Stimulated activated CD8-positive, alpha-beta memory T cell treated with anti-CD3 and anti-CD28 coated beads, Interleukin-4, amount 100 ng/mL, for 1 hour (primary cell): ENCODE measurements at regions not wholly inside any gene's neighbourhood (a gene's known extent, or its start where the extent isn't known, plus 50 kb on each side); places are given as distances from the start of the nearest gene placed in this dataset.

Experiments
- DNase-seq, 2 donors: peaks; one replicate each; pipeline ENCODE4 v3.0.0-alpha.2; 2020; ENCODE audit warnings: low read depth in 2 of 2, low spot score in 1 of 2

- DNase-seq = no peak
Observed at GRCh38 chr15:39456159-39456558, 124.7 kb upstream of the THBS1 start.

DNA sequence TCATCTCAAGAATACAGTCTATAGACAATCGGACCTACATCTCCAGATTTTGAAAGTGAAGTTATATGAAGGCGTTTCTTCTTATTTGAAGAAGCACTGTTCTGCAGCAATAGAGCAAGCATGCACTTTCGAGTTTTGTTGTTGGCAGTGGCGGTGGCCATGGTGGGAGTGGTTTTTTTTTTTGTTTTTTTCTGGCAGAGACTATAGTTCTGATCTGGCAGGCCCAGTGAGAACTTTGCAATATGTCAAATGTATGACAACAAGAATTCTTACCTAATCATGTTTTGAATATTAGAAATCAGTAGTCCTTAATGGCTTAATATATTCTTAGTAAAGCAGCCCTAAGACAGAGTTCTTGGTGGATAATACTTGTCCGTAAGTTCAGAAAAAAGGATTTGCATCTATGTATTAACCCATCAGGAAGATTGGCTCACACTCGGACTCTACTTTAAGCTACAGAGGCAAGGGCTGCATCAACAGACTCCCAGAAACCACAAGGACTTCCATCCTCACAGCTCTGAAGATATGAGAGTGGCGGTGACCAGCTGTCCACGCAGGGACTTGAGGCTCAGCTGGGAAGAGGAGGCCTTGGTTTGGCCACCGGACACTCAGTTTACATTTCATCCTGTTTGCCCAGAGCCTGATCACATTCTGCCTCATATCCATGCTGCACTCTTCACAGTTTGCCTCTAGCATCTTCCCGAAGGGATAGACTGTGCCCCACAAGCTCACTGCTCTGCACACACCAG, 124.1 kb upstream of the THBS1 start:
- DNase-seq = no peak

DNA sequence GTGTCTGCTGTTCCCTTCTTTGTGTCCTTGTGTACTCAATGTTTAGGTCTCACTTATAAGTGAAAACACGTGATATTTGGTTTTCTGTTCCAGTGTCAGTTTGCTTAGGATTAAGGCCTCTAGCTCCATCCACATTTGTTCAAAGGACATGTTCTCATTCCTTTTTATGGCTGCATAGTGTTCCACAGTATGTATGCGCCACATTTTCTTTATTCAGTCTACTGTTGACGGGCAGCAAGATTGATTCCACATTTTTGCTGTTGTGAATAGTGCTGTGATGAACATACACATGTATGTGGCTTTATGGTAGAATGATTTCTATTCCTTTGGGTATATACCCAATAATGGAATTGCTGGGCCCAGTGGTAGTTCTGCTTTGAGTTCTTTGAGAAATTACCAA, 122.7 kb upstream of the THBS1 start:
- no peak for DNase-seq

DNA sequence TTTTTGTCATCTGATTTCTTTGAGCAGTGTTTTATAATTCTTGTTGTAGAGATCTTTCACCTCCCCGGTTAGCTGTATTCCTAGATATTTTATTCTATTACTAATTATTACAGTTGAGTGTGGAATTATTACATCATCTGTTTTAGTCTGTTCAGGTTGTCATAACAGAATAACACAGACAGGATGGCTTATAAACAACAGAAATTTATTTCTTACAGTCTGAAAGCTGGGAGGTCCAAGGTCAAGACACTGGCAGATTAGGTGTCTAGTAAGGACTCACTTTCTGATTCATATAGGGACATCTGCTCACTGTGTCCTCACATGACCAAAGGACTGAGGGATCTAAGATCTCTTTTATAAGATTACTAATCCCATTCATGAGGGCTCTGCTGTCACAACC, 121.3 kb upstream of the THBS1 start:
- no peak for DNase-seq

DNA sequence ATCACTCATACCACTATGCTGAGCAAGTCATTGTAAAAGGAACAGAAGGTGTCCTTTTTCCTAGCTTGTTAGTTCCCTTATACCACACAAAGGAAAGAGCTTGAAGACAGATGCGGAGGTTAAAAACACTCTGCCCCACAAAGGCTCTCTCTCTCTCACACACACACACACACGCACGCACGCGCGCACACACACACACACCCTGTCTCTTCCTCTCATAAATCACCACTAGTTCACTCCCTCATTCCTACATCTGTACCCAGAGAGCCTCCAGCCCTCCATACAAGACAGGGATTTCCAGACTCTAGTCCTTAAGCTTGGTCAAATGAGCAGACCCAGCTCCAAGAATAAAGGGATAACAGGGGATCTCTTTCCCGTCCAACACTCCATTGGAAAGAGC, 120.1 kb upstream of the THBS1 start:
- no peak for DNase-seq

DNA sequence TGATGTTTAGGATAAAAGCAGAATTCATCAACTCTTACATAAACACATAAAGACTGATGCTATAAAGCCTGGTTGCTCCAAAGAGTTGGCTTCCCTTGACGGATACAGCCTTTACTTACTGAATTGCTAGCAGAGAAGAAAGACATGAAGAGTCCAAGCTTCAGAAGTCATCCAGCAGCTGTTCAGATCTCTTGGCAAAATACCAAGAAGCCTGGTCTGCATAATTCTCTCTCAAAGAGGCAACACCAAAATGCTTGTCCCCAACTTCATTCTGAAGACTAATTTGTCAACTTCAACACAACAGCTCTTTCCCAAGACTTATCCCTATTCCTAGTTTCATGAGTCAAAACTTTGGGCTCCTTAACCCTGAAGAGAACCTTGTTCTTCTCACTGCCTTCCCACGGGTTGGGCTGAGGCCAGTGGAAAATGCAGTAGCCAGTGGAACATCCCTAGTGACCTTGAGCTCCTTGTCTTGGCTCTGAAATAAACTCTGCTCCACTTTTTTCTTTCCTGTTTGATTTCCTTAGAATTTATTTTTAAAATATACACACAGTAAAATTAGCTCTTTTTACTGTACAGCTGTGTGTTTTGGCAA, 119.2 kb upstream of the THBS1 start:
- no peak for DNase-seq

DNA sequence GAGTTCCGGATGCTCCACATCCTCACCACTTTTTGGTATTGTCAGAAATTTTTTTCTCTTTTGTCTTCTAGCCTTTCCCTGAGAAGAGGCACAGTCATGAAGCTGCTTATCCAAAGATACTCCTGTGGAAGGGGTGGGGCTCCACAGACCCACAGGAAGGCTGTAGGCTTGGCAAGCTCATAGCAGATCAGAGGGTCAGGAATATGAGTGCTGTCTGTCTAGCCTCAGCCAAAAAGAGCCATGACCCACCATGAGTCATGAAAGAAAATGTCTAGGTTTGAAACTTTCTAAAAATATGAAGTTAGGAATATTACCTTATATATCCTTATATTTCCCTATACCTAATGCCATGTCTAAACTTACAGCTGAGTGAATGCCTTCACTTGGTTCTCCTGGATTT, 118.2 kb upstream of the THBS1 start:
- DNase-seq = no peak

GRCh38 chr15:39465843-39466749, 114.8 kb upstream of the THBS1 start:
- DNase-seq = no peak

- no peak for DNase-seq
Observed at GRCh38 chr15:39466750-39467105, 114.2 kb upstream of the THBS1 start.

- DNase-seq = no peak
Observed at GRCh38 chr15:39468331-39468730, 112.5 kb upstream of the THBS1 start.

DNA sequence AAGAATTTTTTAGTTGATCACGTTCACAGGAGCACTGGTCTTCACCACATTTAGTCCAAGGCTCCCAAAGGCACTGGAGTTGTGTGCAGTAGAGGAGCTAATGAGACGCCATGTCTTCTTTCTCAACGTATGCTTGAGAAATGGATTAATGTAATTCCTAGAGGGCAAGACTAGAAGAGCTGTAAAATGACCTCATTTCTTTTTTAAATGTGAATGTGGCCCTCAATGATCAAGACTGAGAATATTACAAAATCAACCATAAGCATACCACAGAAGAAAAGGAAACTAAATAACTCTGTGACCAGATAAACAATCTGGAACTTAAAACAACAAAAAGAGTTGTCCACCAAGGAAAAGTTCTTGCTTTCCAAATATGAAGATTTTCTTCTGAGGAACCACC, 112.1 kb upstream of the THBS1 start:
- DNase-seq = no peak

- no peak for DNase-seq
Observed at GRCh38 chr15:39471785-39472574, 108.9 kb upstream of the THBS1 start.

DNA sequence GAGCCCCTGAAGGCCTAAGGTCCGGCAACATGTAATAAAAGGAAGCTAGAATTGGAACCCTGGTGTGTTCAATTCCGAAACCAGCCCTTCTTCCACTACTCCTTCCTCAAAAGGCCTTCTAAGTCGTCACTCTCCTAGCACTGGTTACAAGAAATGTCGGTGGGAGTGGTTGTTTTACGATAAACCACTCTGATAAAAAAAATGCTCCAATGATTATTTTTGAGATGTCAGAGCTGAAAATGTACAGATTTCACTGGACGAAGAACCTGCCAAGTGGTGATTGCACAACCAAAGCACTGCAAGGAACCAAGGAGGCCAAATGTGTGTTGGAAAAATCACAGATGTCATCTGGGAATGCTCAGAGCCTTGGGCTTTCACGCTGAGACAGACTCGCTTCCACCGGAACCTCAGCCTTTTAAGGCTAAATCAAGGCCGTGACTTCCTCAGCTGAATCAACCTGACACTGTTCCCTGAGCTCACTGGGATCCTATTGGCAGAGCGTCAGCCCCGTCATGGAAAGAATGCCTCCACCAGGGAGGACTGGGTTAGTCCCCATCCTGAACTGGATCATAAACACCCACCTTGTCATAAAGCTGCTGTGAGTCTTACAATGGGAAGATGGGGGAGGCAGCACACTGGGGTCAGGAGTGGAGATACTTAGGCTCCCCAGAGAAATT, 108.1 kb upstream of the THBS1 start:
- DNase-seq = no peak

- no peak for DNase-seq
Observed at GRCh38 chr15:39473298-39473947, 107.5 kb upstream of the THBS1 start.

DNA sequence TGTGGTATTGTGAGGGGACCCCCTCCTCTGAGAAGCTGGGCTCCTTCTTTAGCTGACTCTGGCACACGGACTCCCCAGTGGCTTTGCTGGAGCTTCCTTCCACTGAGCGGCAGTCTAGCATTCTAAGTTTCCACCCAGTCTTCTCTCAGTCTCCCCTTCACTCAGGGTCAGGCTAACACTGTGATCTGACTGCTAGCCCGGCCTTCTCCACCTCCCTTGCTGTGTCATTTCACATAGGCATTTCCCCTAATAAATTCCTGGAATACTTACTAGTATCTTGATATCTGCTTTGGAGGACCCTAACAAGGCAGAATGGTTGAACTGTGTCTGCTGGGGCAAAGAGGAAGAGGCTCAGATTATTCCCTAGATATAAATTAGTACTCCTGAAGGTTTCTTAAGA, 106.2 kb upstream of the THBS1 start:
- no peak for DNase-seq

DNA sequence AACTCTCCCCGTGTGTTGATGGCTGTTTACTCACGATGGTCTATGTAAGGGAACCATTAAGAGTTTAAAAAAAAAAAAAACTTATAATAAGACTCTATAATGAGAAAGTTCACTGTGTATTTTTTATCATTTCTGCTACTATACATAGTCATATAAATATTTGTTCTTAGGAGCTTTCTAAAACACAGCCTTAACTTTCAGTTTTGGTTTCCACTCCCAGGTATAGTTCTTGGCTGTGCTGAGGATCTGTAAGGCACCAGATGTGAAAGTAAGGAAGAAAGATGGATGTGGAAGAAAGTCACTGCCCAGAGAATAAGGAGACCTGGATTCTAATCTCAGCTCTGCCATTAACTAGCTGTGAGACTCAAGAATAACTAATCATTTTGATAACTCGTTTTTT, 101.9 kb upstream of the THBS1 start:
- no peak for DNase-seq

DNA sequence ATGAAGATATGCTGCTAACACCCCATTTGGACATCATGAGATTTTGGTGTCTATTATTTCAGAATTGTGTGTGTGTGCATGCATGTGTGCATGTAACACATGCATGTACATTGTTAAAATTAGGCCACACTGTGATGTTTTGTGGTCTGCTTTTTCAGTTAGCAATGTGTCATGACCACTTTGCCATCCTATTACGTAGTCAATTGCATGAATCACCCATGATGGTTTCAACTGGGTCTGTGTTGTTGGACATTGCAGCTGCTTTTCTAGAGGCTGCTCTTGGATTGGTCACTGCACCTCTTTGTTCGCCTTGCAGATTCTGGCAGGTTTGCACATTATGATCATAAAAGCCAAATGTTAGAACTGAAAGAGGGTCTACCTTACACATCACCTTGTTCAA, 101.0 kb upstream of the THBS1 start:
- DNase-seq = no peak

GRCh38 chr15:39482459-39482858, 98.4 kb upstream of the THBS1 start:
- DNase-seq = no peak

GRCh38 chr15:39486621-39487457, 94.0 kb upstream of the THBS1 start:
- no peak for DNase-seq

GRCh38 chr15:39487458-39487735, 93.5 kb upstream of the THBS1 start:
- DNase-seq = no peak
